ENCODE measurements at regions not wholly inside any gene's neighbourhood (a gene's known extent, or its start where the extent isn't known, plus 50 kb on each side); places are given as distances from the start of the nearest gene placed in this dataset.

- Histone ChIP-seq H3K27ac (ENCODE audit: low read depth, low read length) (no peak overlapping the region), H3K4me3 (ENCODE audit: low read depth, low read length) (no peak overlapping the region), H3K79me2 (ENCODE audit: control insufficient read depth, insufficient read depth, low read length, unreplicated experiment) (no peaks in the 10 kb centered on the region), H2AFZ (ENCODE audit: low read length, unreplicated experiment) (no peak overlapping the region), H3K27me3 (ENCODE audit: insufficient read depth, low read length) (no peaks in the 10 kb centered on the region), H3K4me1 (ENCODE audit: control insufficient read depth, insufficient read depth, low read length, unreplicated experiment) (no peaks in the 10 kb centered on the region), H3K36me3 (ENCODE audit: insufficient read depth, low read length) (no peaks in the 10 kb centered on the region)
Observed at GRCh38 chr5:103908336-103909080, 345.9 kb upstream of the NUDT12 start.

GRCh38 chr5:103907001-103907400 lies 344.4 kb upstream of the NUDT12 start:
- no peak overlapping the region for H2AFZ ChIP-seq (ENCODE audit: low read length, unreplicated experiment)
- no peak overlapping the region for H3K4me3 ChIP-seq (ENCODE audit: low read depth, low read length)
- no peaks in the 10 kb centered on the region for H3K79me2 ChIP-seq (ENCODE audit: control insufficient read depth, insufficient read depth, low read length, unreplicated experiment)
- H3K27ac ChIP-seq (ENCODE audit: low read depth, low read length) = no peak overlapping the region
- no peaks in the 10 kb centered on the region for H3K36me3 ChIP-seq (ENCODE audit: insufficient read depth, low read length)
- no peaks in the 10 kb centered on the region for H3K27me3 ChIP-seq (ENCODE audit: insufficient read depth, low read length)
- peaks cover 2% of the 10 kb centered on the region for H3K4me1 ChIP-seq (ENCODE audit: control insufficient read depth, insufficient read depth, low read length, unreplicated experiment)

GRCh38 chr5:103904651-103905050 lies 342.1 kb upstream of the NUDT12 start:
- H3K4me1 ChIP-seq (ENCODE audit: control insufficient read depth, insufficient read depth, low read length, unreplicated experiment) = peaks cover 3% of the 10 kb centered on the region
- H3K4me3 ChIP-seq (ENCODE audit: low read depth, low read length) = no peak overlapping the region
- H3K27me3 ChIP-seq (ENCODE audit: insufficient read depth, low read length) = no peaks in the 10 kb centered on the region
- H3K36me3 ChIP-seq (ENCODE audit: insufficient read depth, low read length) = no peaks in the 10 kb centered on the region
- no peaks in the 10 kb centered on the region for H3K79me2 ChIP-seq (ENCODE audit: control insufficient read depth, insufficient read depth, low read length, unreplicated experiment)
- no peak overlapping the region for H2AFZ ChIP-seq (ENCODE audit: low read length, unreplicated experiment)
- no peak overlapping the region for H3K27ac ChIP-seq (ENCODE audit: low read depth, low read length)

GRCh38 chr5:103902893-103903292 lies 340.3 kb upstream of the NUDT12 start:
- Histone ChIP-seq H3K4me3 (ENCODE audit: low read depth, low read length) (no peak overlapping the region), H3K4me1 (ENCODE audit: control insufficient read depth, insufficient read depth, low read length, unreplicated experiment) (peaks cover 3% of the 10 kb centered on the region), H3K27ac (ENCODE audit: low read depth, low read length) (no peak overlapping the region), H3K36me3 (ENCODE audit: insufficient read depth, low read length) (no peaks in the 10 kb centered on the region), H3K27me3 (ENCODE audit: insufficient read depth, low read length) (no peaks in the 10 kb centered on the region), H3K79me2 (ENCODE audit: control insufficient read depth, insufficient read depth, low read length, unreplicated experiment) (no peaks in the 10 kb centered on the region), H2AFZ (ENCODE audit: low read length, unreplicated experiment) (no peak overlapping the region)

- peaks cover 3% of the 10 kb centered on the region for H3K4me1 ChIP-seq (ENCODE audit: control insufficient read depth, insufficient read depth, low read length, unreplicated experiment)
- no peaks in the 10 kb centered on the region for H3K27me3 ChIP-seq (ENCODE audit: insufficient read depth, low read length)
- no peak overlapping the region for H3K4me3 ChIP-seq (ENCODE audit: low read depth, low read length)
- no peak overlapping the region for H3K27ac ChIP-seq (ENCODE audit: low read depth, low read length)
- H3K79me2 ChIP-seq (ENCODE audit: control insufficient read depth, insufficient read depth, low read length, unreplicated experiment) = no peaks in the 10 kb centered on the region
- H2AFZ ChIP-seq (ENCODE audit: low read length, unreplicated experiment) = no peak overlapping the region
- no peaks in the 10 kb centered on the region for H3K36me3 ChIP-seq (ENCODE audit: insufficient read depth, low read length)
Observed at GRCh38 chr5:103901885-103902284, 339.3 kb upstream of the NUDT12 start.

- Histone ChIP-seq H3K79me2 (ENCODE audit: control insufficient read depth, insufficient read depth, low read length, unreplicated experiment) (no peaks in the 10 kb centered on the region), H2AFZ (ENCODE audit: low read length, unreplicated experiment) (no peak overlapping the region), H3K27ac (ENCODE audit: low read depth, low read length) (no peak overlapping the region), H3K36me3 (ENCODE audit: insufficient read depth, low read length) (no peaks in the 10 kb centered on the region), H3K27me3 (ENCODE audit: insufficient read depth, low read length) (no peaks in the 10 kb centered on the region), H3K4me3 (ENCODE audit: low read depth, low read length) (no peak overlapping the region), H3K4me1 (ENCODE audit: control insufficient read depth, insufficient read depth, low read length, unreplicated experiment) (no peaks in the 10 kb centered on the region)
Observed at GRCh38 chr5:103896593-103896992, 334.0 kb upstream of the NUDT12 start.

GRCh38 chr5:103895738-103896137 lies 333.1 kb upstream of the NUDT12 start:
- no peaks in the 10 kb centered on the region for H3K4me1 ChIP-seq (ENCODE audit: control insufficient read depth, insufficient read depth, low read length, unreplicated experiment)
- no peaks in the 10 kb centered on the region for H3K36me3 ChIP-seq (ENCODE audit: insufficient read depth, low read length)
- no peaks in the 10 kb centered on the region for H3K79me2 ChIP-seq (ENCODE audit: control insufficient read depth, insufficient read depth, low read length, unreplicated experiment)
- no peak overlapping the region for H3K27ac ChIP-seq (ENCODE audit: low read depth, low read length)
- no peak overlapping the region for H2AFZ ChIP-seq (ENCODE audit: low read length, unreplicated experiment)
- H3K4me3 ChIP-seq (ENCODE audit: low read depth, low read length) = no peak overlapping the region
- H3K27me3 ChIP-seq (ENCODE audit: insufficient read depth, low read length) = no peaks in the 10 kb centered on the region

GRCh38 chr5:103894882-103895281 lies 332.3 kb upstream of the NUDT12 start:
- H3K79me2 ChIP-seq (ENCODE audit: control insufficient read depth, insufficient read depth, low read length, unreplicated experiment) = no peaks in the 10 kb centered on the region
- H3K27me3 ChIP-seq (ENCODE audit: insufficient read depth, low read length) = no peaks in the 10 kb centered on the region
- no peak overlapping the region for H3K4me3 ChIP-seq (ENCODE audit: low read depth, low read length)
- H3K36me3 ChIP-seq (ENCODE audit: insufficient read depth, low read length) = no peaks in the 10 kb centered on the region
- H3K4me1 ChIP-seq (ENCODE audit: control insufficient read depth, insufficient read depth, low read length, unreplicated experiment) = no peaks in the 10 kb centered on the region
- H3K27ac ChIP-seq (ENCODE audit: low read depth, low read length) = no peak overlapping the region
- H2AFZ ChIP-seq (ENCODE audit: low read length, unreplicated experiment) = no peak overlapping the region

- no peaks in the 10 kb centered on the region for H3K4me1 ChIP-seq (ENCODE audit: control insufficient read depth, insufficient read depth, low read length, unreplicated experiment)
- H2AFZ ChIP-seq (ENCODE audit: low read length, unreplicated experiment) = no peak overlapping the region
Observed at GRCh38 chr5:103891151-103891550, 328.6 kb upstream of the NUDT12 start.

GRCh38 chr5:103890313-103890712 lies 327.7 kb upstream of the NUDT12 start:
- Histone ChIP-seq H3K27me3 (ENCODE audit: insufficient read depth, low read length) (no peaks in the 10 kb centered on the region), H3K36me3 (ENCODE audit: insufficient read depth, low read length) (no peaks in the 10 kb centered on the region), H3K79me2 (ENCODE audit: control insufficient read depth, insufficient read depth, low read length, unreplicated experiment) (no peaks in the 10 kb centered on the region), H3K27ac (ENCODE audit: low read depth, low read length) (no peak overlapping the region), H3K4me1 (ENCODE audit: control insufficient read depth, insufficient read depth, low read length, unreplicated experiment) (no peaks in the 10 kb centered on the region), H2AFZ (ENCODE audit: low read length, unreplicated experiment) (no peak overlapping the region), H3K4me3 (ENCODE audit: low read depth, low read length) (no peak overlapping the region)

More at GRCh38 chr5:103891151-103891550, 328.6 kb upstream of the NUDT12 start:
- no peak overlapping the region for H3K27ac ChIP-seq (ENCODE audit: low read depth, low read length)
- H3K27me3 ChIP-seq (ENCODE audit: insufficient read depth, low read length) = no peaks in the 10 kb centered on the region
- H3K79me2 ChIP-seq (ENCODE audit: control insufficient read depth, insufficient read depth, low read length, unreplicated experiment) = no peaks in the 10 kb centered on the region
- H3K4me3 ChIP-seq (ENCODE audit: low read depth, low read length) = no peak overlapping the region
- H3K36me3 ChIP-seq (ENCODE audit: insufficient read depth, low read length) = no peaks in the 10 kb centered on the region

- no peaks in the 10 kb centered on the region for H3K36me3 ChIP-seq (ENCODE audit: insufficient read depth, low read length)
- no peak overlapping the region for H3K27ac ChIP-seq (ENCODE audit: low read depth, low read length)
- 0 out of 2 replicates have a peak overlapping the region, but pooled peaks have one; percentile 7 for H3K4me3 ChIP-seq (ENCODE audit: low read depth, low read length)
- H3K27me3 ChIP-seq (ENCODE audit: insufficient read depth, low read length) = no peaks in the 10 kb centered on the region
- peak overlapping the region; percentile 59 for H2AFZ ChIP-seq (ENCODE audit: low read length, unreplicated experiment)
- no peaks in the 10 kb centered on the region for H3K79me2 ChIP-seq (ENCODE audit: control insufficient read depth, insufficient read depth, low read length, unreplicated experiment)
- H3K4me1 ChIP-seq (ENCODE audit: control insufficient read depth, insufficient read depth, low read length, unreplicated experiment) = no peaks in the 10 kb centered on the region
Observed at GRCh38 chr5:103889500-103890209, 327.1 kb upstream of the NUDT12 start.

All from ACC112 (cell line).